ENCODE measurements at regions not wholly inside any gene's neighbourhood (a gene's known extent, or its start where the extent isn't known, plus 50 kb on each side); places are given as distances from the start of the nearest gene placed in this dataset.

- no peak for TF ChIP-seq POLR2A (IDR thresholded peaks at IDR 0.05)
- 87 to 88% methylated on average over 2 of the region's 2 CpGs for WGBS, 2 donors
- DNase-seq (ENCODE audit: low spot score in 2 of 2), result no peak
- intact Hi-C loops (cut with DNase I; ENCODE audit: low total_unique reads), result no loop called here
- no peak overlapping the region for H3K4me3 ChIP-seq (ENCODE audit: low read depth, poor library complexity, severe bottlenecking)
These were observed 161.7 kb upstream of the HMGA2 start for GRCh38 chr12:65662590-65662989.

- TF ChIP-seq CTCF (IDR thresholded peaks at IDR 0.05) (no peak), POLR2A (IDR thresholded peaks at IDR 0.05) (no peak)
- DNase-seq (ENCODE audit: low spot score in 2 of 2), result no peak
- intact Hi-C loops (cut with DNase I; ENCODE audit: low total_unique reads), result no loop called here
- H3K4me3 ChIP-seq (ENCODE audit: low read depth, poor library complexity, severe bottlenecking), result no peak overlapping the region
- WGBS, 2 donors, result 84 to 87% methylated on average over 5 of the region's 5 CpGs
These were observed 161.2 kb upstream of the HMGA2 start for GRCh38 chr12:65663097-65663496.

- WGBS, 2 donors, result 91 to 95% methylated on average over 5 of the region's 5 CpGs
- no peak for TF ChIP-seq POLR2A (IDR thresholded peaks at IDR 0.05)
- no peak for TF ChIP-seq CTCF (IDR thresholded peaks at IDR 0.05)
- no peak for DNase-seq (ENCODE audit: low spot score in 2 of 2)
These were observed 160.6 kb upstream of the HMGA2 start for GRCh38 chr12:65663648-65664047.

GRCh38 chr12:65664715-65665250, 159.5 kb upstream of the HMGA2 start:
- no peak overlapping the region for H3K4me3 ChIP-seq (ENCODE audit: low read depth, poor library complexity, severe bottlenecking)
- intact Hi-C loops (cut with DNase I; ENCODE audit: low total_unique reads), result no loop called here
- TF ChIP-seq POLR2A (IDR thresholded peaks at IDR 0.05) (no peak), CTCF (IDR thresholded peaks at IDR 0.05) (no peak)
- no peak for DNase-seq (ENCODE audit: low spot score in 2 of 2)
- WGBS, 2 donors, result 75 to 81% methylated on average over 3 of the region's 3 CpGs

More at GRCh38 chr12:65663648-65664047, 160.6 kb upstream of the HMGA2 start:
- H3K4me3 ChIP-seq (ENCODE audit: low read depth, poor library complexity, severe bottlenecking), result no peak overlapping the region
- intact Hi-C loops (cut with DNase I; ENCODE audit: low total_unique reads), result no loop called here

GRCh38 chr12:65665817-65666216, 158.5 kb upstream of the HMGA2 start:
- WGBS, 2 donors, result 92% methylated on average over 2 of the region's 2 CpGs
- no peak for DNase-seq (ENCODE audit: low spot score in 2 of 2)
- intact Hi-C loops (cut with DNase I; ENCODE audit: low total_unique reads), result no loop called here
- TF ChIP-seq CTCF (IDR thresholded peaks at IDR 0.05) (no peak), POLR2A (IDR thresholded peaks at IDR 0.05) (no peak)
- no peak overlapping the region for H3K4me3 ChIP-seq (ENCODE audit: low read depth, poor library complexity, severe bottlenecking)

GRCh38 chr12:65666876-65667275, 157.4 kb upstream of the HMGA2 start:
- no peak for DNase-seq (ENCODE audit: low spot score in 2 of 2)
- 64 to 66% methylated on average over 2 of the region's 2 CpGs for WGBS, 2 donors
- intact Hi-C loops (cut with DNase I; ENCODE audit: low total_unique reads), result no loop called here
- TF ChIP-seq CTCF (IDR thresholded peaks at IDR 0.05), result no peak
- no peak for TF ChIP-seq POLR2A (IDR thresholded peaks at IDR 0.05)
- no peak overlapping the region for H3K4me3 ChIP-seq (ENCODE audit: low read depth, poor library complexity, severe bottlenecking)
